Epithelial cell of proximal tubule (primary cell): ENCODE measurements at regions not wholly inside any gene's neighbourhood (a gene's known extent, or its start where the extent isn't known, plus 50 kb on each side); places are given as distances from the start of the nearest gene placed in this dataset.

Source experiments
- DNase-seq: peaks from one replicate; pipeline ENCODE4 v3.0.0-alpha.2; 2011; ENCODE audit warnings: low read depth
- H3K4me3 ChIP-seq: 2 replicates; pipeline ENCODE4 v1.5.1; 2011; ENCODE audit warnings: low read depth, mild to moderate bottlenecking, low read length
- CTCF ChIP-seq: conservative IDR thresholded peaks from 2 replicates; pipeline ENCODE4 v1.5.1; 2012; ENCODE audit warnings: low read depth, mild to moderate bottlenecking, low read length

GRCh38 chr20:52676283-52676995 lies 295.7 kb upstream of the TSHZ2 start:
- DNase-seq: no peak
- TF ChIP-seq CTCF: no peak
- H3K4me3 ChIP-seq: no peak overlapping the region

GRCh38 chr20:52675375-52675774 lies 296.8 kb upstream of the TSHZ2 start:
- TF ChIP-seq CTCF: no peak

GRCh38 chr20:52668626-52669025 lies 303.5 kb upstream of the TSHZ2 start:
- DNase-seq: no peak
- H3K4me3 ChIP-seq: no peak overlapping the region
- no peak for TF ChIP-seq CTCF

More at GRCh38 chr20:52675375-52675774, 296.8 kb upstream of the TSHZ2 start:
- DNase-seq: no peak
- no peak overlapping the region for H3K4me3 ChIP-seq

GRCh38 chr20:52667358-52667757 lies 304.8 kb upstream of the TSHZ2 start:
- no peak for DNase-seq
- TF ChIP-seq CTCF: no peak
- H3K4me3 ChIP-seq: no peak overlapping the region

- DNase-seq: no peak
- no peak overlapping the region for H3K4me3 ChIP-seq
- TF ChIP-seq CTCF: no peak
Measured at GRCh38 chr20:52665441-52665840, 306.7 kb upstream of the TSHZ2 start.

- no peak overlapping the region for H3K4me3 ChIP-seq
- TF ChIP-seq CTCF: no peak
- DNase-seq: no peak
Measured at GRCh38 chr20:52655395-52655794, 316.8 kb upstream of the TSHZ2 start.

GRCh38 chr20:52654567-52654966 lies 317.6 kb upstream of the TSHZ2 start:
- TF ChIP-seq CTCF: no peak
- no peak for DNase-seq
- no peak overlapping the region for H3K4me3 ChIP-seq
